ENCODE measurements at regions not wholly inside any gene's neighbourhood (a gene's known extent, or its start where the extent isn't known, plus 50 kb on each side); places are given as distances from the start of the nearest gene placed in this dataset.
"Not testable (repeated sequence)": the region's sequence is repeated elsewhere in the genome, so short reads cannot be mapped to it uniquely, and the experiment has no call there.

GRCh38 chr4:120005527-120005926 is 61.1 kb downstream of the MAD2L1 start:
- Histone ChIP-seq H3K36me3 (no peaks in the 10 kb centered on the region), H3K4me1 (peaks cover 4% of the 10 kb centered on the region; the same call in 1 of the 2 replicates), H3K27me3 (no peaks in the 10 kb centered on the region), H3K27ac (no peak overlapping the region), H3K9me3 (replicated peaks) (no peaks in the 10 kb centered on the region), H3K4me3 (no peak overlapping the region)
- no peak for DNase-seq

- no peaks in the 10 kb centered on the region for H3K36me3 ChIP-seq
- no peak for DNase-seq
- no peaks in the 10 kb centered on the region for H3K27me3 ChIP-seq
- peaks cover 4% of the 10 kb centered on the region; the same call in 1 of the 2 replicates for H3K4me1 ChIP-seq
- no peak overlapping the region for H3K4me3 ChIP-seq
- H3K9me3 ChIP-seq (replicated peaks), result peaks cover 1% of the 10 kb centered on the region; the same call in 1 of the 2 replicates
- no peak overlapping the region for H3K27ac ChIP-seq
Measured at GRCh38 chr4:120005076-120005475, 61.6 kb downstream of the MAD2L1 start.

GRCh38 chr4:120004054-120004453 is 62.6 kb downstream of the MAD2L1 start:
- Histone ChIP-seq H3K9me3 (replicated peaks) (peaks cover 2% of the 10 kb centered on the region; the same call in 1 of the 2 replicates), H3K4me1 (peaks cover 4% of the 10 kb centered on the region; the same call in 1 of the 2 replicates)
- no peak for DNase-seq

GRCh38 chr4:120003193-120003592 is 63.5 kb downstream of the MAD2L1 start:
- no peak overlapping the region for H3K4me3 ChIP-seq
- no peaks in the 10 kb centered on the region for H3K36me3 ChIP-seq
- H3K4me1 ChIP-seq, result peaks cover 4% of the 10 kb centered on the region; the same call in 1 of the 2 replicates
- H3K27me3 ChIP-seq, result no peaks in the 10 kb centered on the region
- no peak for DNase-seq
- peaks cover 2% of the 10 kb centered on the region; the same call in 1 of the 2 replicates for H3K9me3 ChIP-seq (replicated peaks)
- no peak overlapping the region for H3K27ac ChIP-seq

More at GRCh38 chr4:120004054-120004453, 62.6 kb downstream of the MAD2L1 start:
- no peak overlapping the region for H3K4me3 ChIP-seq
- H3K36me3 ChIP-seq, result no peaks in the 10 kb centered on the region
- no peak overlapping the region for H3K27ac ChIP-seq
- H3K27me3 ChIP-seq, result no peaks in the 10 kb centered on the region

GRCh38 chr4:120001850-120002249 is 64.8 kb downstream of the MAD2L1 start:
- Histone ChIP-seq H3K27ac (no peak overlapping the region), H3K4me1 (no peaks in the 10 kb centered on the region), H3K27me3 (no peaks in the 10 kb centered on the region), H3K9me3 (replicated peaks) (peaks cover 2% of the 10 kb centered on the region; the same call in 1 of the 2 replicates), H3K4me3 (no peak overlapping the region), H3K36me3 (no peaks in the 10 kb centered on the region)
- no peak for DNase-seq

- H3K27ac ChIP-seq, result no peak overlapping the region
- H3K4me3 ChIP-seq, result no peak overlapping the region
- no peaks in the 10 kb centered on the region for H3K4me1 ChIP-seq
- no peaks in the 10 kb centered on the region for H3K27me3 ChIP-seq
- H3K36me3 ChIP-seq, result no peaks in the 10 kb centered on the region
- H3K9me3 ChIP-seq (replicated peaks), result peaks cover 2% of the 10 kb centered on the region; the same call in 1 of the 2 replicates
- no peak for DNase-seq
Measured at GRCh38 chr4:120000591-120001296, 65.9 kb downstream of the MAD2L1 start.

- H3K27me3 ChIP-seq; DNase-seq; H3K4me1 ChIP-seq; H3K9me3 ChIP-seq (replicated peaks); H3K36me3 ChIP-seq; H3K4me3 ChIP-seq; H3K27ac ChIP-seq: not testable (repeated sequence)
Measured at GRCh38 chr4:119996024-119996423, 70.6 kb downstream of the MAD2L1 start.

GRCh38 chr4:119984996-119985395 is 81.7 kb downstream of the MAD2L1 start:
- Histone ChIP-seq H3K4me3 (no peak overlapping the region), H3K4me1 (no peaks in the 10 kb centered on the region), H3K27me3 (no peaks in the 10 kb centered on the region; the same call in 1 of the 2 replicates), H3K9me3 (replicated peaks) (no peaks in the 10 kb centered on the region), H3K36me3 (no peaks in the 10 kb centered on the region), H3K27ac (no peak overlapping the region)
- no peak for DNase-seq

GRCh38 chr4:119982756-119983155 is 83.9 kb downstream of the MAD2L1 start:
- H3K4me1 ChIP-seq, result no peaks in the 10 kb centered on the region
- no peaks in the 10 kb centered on the region for H3K9me3 ChIP-seq (replicated peaks)
- no peak for DNase-seq
- H3K27me3 ChIP-seq, result no peaks in the 10 kb centered on the region; the same call in 1 of the 2 replicates
- H3K27ac ChIP-seq, result no peak overlapping the region
- H3K36me3 ChIP-seq, result no peaks in the 10 kb centered on the region
- no peak overlapping the region for H3K4me3 ChIP-seq

- Histone ChIP-seq H3K27ac (no peak overlapping the region), H3K4me1 (no peaks in the 10 kb centered on the region), H3K4me3 (no peak overlapping the region), H3K9me3 (replicated peaks) (no peaks in the 10 kb centered on the region), H3K27me3 (no peaks in the 10 kb centered on the region; the same call in 1 of the 2 replicates), H3K36me3 (no peaks in the 10 kb centered on the region)
- no peak for DNase-seq
Measured at GRCh38 chr4:119980456-119980855, 86.2 kb downstream of the MAD2L1 start.

- Histone ChIP-seq H3K36me3 (no peaks in the 10 kb centered on the region), H3K9me3 (replicated peaks) (no peaks in the 10 kb centered on the region), H3K4me1 (no peaks in the 10 kb centered on the region), H3K27ac (no peak overlapping the region), H3K27me3 (no peaks in the 10 kb centered on the region), H3K4me3 (no peak overlapping the region)
- peak in 1 of 2 experiments; percentile 10 for DNase-seq
Measured at GRCh38 chr4:119977076-119977940, 89.3 kb downstream of the MAD2L1 start.

GRCh38 chr4:119971431-119972084 is 95.1 kb downstream of the MAD2L1 start:
- no peaks in the 10 kb centered on the region for H3K27me3 ChIP-seq
- no peak for DNase-seq
- no peaks in the 10 kb centered on the region for H3K9me3 ChIP-seq (replicated peaks)
- H3K4me1 ChIP-seq, result no peaks in the 10 kb centered on the region
- H3K36me3 ChIP-seq, result no peaks in the 10 kb centered on the region
- no peak overlapping the region for H3K27ac ChIP-seq
- no peak overlapping the region for H3K4me3 ChIP-seq

- H3K27me3 ChIP-seq, result peaks cover 6% of the 10 kb centered on the region; the same call in 1 of the 2 replicates
- H3K36me3 ChIP-seq, result no peaks in the 10 kb centered on the region
- H3K4me3 ChIP-seq, result no peak overlapping the region
- no peaks in the 10 kb centered on the region for H3K4me1 ChIP-seq
- DNase-seq, result no peak
- H3K27ac ChIP-seq, result no peak overlapping the region
- no peaks in the 10 kb centered on the region for H3K9me3 ChIP-seq (replicated peaks)
Measured at GRCh38 chr4:119962631-119963030, 104.0 kb downstream of the MAD2L1 start.

GRCh38 chr4:119958983-119959382 is 107.7 kb downstream of the MAD2L1 start:
- Histone ChIP-seq H3K27ac (no peak overlapping the region), H3K9me3 (replicated peaks) (no peaks in the 10 kb centered on the region), H3K4me1 (no peaks in the 10 kb centered on the region), H3K36me3 (no peaks in the 10 kb centered on the region), H3K27me3 (peaks cover 6% of the 10 kb centered on the region; the same call in 1 of the 2 replicates), H3K4me3 (no peak overlapping the region)
- DNase-seq, result no peak

GRCh38 chr4:119955256-119955655 is 111.4 kb downstream of the MAD2L1 start:
- DNase-seq, result no peak
- Histone ChIP-seq H3K27ac (no peak overlapping the region), H3K9me3 (replicated peaks) (no peaks in the 10 kb centered on the region), H3K36me3 (no peaks in the 10 kb centered on the region), H3K4me1 (no peaks in the 10 kb centered on the region), H3K4me3 (no peak overlapping the region), H3K27me3 (no peaks in the 10 kb centered on the region)
